ENCODE measurements at regions not wholly inside any gene's neighbourhood (a gene's known extent, or its start where the extent isn't known, plus 50 kb on each side); places are given as distances from the start of the nearest gene placed in this dataset.
"Not testable (repeated sequence)": the region's sequence is repeated elsewhere in the genome, so short reads cannot be mapped to it uniquely, and the experiment has no call there.

DNA sequence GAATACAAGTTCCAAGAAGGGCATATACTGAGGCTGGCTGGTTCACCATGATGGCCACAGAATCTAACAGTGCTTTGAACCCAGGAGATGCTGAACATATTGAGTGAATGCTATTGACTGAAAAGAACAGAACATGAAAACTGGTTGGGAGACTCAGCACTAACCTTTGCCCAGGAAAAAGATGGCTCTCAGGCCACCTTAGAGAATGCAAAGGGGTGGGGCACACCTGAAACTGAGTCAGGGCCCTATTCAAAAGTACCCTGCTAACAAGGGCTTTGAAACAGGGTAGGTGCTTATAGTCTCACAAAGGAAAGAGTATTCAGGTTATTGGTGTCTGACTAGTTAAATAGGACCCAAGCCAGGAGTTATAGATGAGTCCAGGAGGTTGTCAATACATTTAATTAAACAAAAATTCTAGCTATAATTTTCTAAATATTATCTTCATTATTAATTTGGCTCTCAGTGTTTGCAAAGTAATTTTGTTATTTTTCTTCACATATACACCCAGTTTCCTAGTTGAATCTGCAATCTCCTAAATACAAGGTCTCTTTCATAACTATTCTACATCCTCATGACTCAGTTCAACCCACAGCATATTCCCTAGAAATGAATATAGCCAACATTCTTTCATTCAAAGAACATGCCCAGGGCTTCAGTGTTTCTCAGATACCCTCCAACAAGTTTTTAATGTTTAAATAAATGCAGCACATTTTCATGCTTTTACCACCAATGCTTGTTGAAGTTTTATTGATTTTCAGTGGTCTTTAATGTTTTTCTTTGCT, 144.2 kb upstream of the RAPGEF2 start:
- TF ChIP-seq CTCF (IDR thresholded peaks at IDR 0.05; ENCODE audit: borderline replicate concordance, insufficient read depth, low read depth, low read length): no peak

GRCh38 chr4:158962393-158962792, 140.5 kb upstream of the RAPGEF2 start:
- H3K4me3 ChIP-seq (ENCODE audit: low read depth, low read length): no peak overlapping the region
- TF ChIP-seq CTCF (IDR thresholded peaks at IDR 0.05; ENCODE audit: borderline replicate concordance, insufficient read depth, low read depth, low read length): no peak

More for the DNA sequence above, 144.2 kb upstream of the RAPGEF2 start:
- no peak overlapping the region for H3K4me3 ChIP-seq (ENCODE audit: low read depth, low read length)

DNA sequence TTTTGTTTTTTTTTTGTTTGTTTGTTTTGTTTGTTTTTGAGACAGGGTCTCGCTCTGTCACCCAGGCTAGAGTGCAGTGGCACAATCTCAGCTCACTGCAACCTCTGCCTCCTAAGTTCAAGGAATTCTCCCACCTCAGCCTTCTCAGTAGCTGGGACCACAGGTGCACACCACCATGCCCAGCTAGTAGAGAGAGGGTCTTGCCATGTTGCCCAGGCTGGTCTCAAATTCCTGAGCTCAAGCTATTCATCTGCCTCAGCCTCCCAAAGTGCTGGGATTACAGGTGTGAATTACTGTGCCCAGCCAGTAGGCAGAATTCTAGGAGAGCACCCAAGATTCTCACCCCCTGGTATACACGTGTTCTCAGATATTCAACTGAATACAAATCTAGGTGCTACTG, 139.6 kb upstream of the RAPGEF2 start:
- H3K4me3 ChIP-seq (ENCODE audit: low read depth, low read length): not testable (repeated sequence)

GRCh38 chr4:158964114-158964727, 138.7 kb upstream of the RAPGEF2 start:
- no peak for TF ChIP-seq CTCF (IDR thresholded peaks at IDR 0.05; ENCODE audit: borderline replicate concordance, insufficient read depth, low read depth, low read length)

GRCh38 chr4:158964728-158965124, 138.2 kb upstream of the RAPGEF2 start:
- TF ChIP-seq CTCF (IDR thresholded peaks at IDR 0.05; ENCODE audit: borderline replicate concordance, insufficient read depth, low read depth, low read length): no peak
- no peak overlapping the region for H3K4me3 ChIP-seq (ENCODE audit: low read depth, low read length)

More at GRCh38 chr4:158964114-158964727, 138.7 kb upstream of the RAPGEF2 start:
- no peak overlapping the region for H3K4me3 ChIP-seq (ENCODE audit: low read depth, low read length)

DNA sequence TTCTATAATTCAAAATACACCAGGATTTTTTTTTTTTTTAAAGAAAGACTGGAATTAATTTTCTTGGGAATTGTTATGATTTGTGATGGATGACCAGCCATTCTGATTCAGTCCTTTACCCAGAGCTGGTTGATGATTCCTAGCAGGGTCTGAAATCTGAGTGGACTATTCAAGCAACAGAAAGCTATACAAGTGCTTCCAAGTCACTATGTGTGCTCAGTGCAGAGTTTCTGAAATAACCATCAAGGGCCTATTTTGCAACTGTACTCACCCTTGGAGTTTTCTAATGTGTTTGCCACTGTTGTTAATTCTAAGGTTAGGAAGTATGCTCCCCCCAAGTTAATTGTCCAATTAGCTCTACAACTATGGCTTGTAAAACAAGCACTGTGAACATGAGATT, 137.7 kb upstream of the RAPGEF2 start:
- no peak overlapping the region for H3K4me3 ChIP-seq (ENCODE audit: low read depth, low read length)
- no peak for TF ChIP-seq CTCF (IDR thresholded peaks at IDR 0.05; ENCODE audit: borderline replicate concordance, insufficient read depth, low read depth, low read length)

DNA sequence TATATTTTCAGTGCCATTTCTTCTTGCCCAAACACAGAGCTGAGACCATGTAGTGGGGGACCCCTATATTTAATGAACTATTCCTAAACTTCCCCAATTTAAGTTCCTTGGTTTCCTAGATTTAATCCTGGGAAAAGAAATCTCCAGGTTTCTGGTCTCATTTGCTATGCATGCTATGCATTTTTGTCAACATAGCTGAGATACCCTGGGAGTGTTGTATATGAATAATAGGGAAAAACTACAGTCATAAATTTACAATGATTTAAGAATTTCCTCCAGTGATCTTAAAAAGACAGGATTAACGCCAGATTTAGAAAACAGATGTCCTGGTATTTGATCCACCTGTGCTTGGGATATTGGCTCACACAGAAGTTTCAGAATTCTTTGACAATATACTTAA, 136.8 kb upstream of the RAPGEF2 start:
- no peak for TF ChIP-seq CTCF (IDR thresholded peaks at IDR 0.05; ENCODE audit: borderline replicate concordance, insufficient read depth, low read depth, low read length)

More for the DNA sequence above, 136.8 kb upstream of the RAPGEF2 start:
- H3K4me3 ChIP-seq (ENCODE audit: low read depth, low read length): no peak overlapping the region

Measured in GM12875 (cell line).